Renal cortex interstitium (tissue), 11 donors: ENCODE measurements at regions not wholly inside any gene's neighbourhood (a gene's known extent, or its start where the extent isn't known, plus 50 kb on each side); places are given as distances from the start of the nearest gene placed in this dataset.

Experiments used
- DNase-seq, 11 donors: peaks; one replicate each; pipeline ENCODE4 v3.0.0-alpha.2; 2013; ENCODE audit warnings: low read depth in 9 of 11, low spot score in 4 of 11; ENCODE audit errors: extremely low read depth in 1 of 11

DNA sequence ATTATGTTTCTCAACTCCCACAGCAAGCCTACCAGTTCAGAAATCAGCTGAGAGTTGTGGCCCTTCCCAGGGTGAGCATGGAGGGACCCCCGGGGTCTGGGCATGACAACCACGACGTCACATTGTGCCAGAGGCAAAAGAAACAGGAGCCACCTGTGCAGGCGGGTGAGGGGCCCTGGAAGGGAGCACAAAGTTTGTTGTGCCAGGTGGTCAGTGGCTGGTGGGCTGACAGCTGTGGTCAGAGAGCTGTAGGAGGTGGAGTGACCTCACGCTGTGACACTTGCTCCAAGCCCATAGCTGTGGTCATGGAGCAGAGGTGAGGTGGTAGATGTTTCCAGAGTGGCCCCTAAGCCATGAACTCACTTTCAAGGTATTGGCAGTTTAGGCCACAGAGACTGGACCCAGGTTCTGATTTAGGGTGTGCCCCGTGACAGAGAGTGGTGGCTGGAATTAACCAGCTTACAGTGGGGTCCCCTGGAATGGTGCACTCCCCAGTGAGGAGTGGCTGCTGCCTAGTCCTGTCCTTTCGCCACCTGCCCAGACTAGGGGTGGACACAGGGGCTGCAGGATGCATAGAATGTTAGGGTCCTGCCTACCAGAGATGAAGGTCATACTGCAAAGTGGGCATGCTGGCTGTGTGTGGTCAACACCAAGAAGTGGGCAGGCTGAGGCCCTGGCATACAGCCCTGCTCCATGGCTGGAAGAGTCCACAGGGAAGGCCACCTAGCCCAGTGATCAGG lies 136.4 kb downstream of the GLI2 start:
- no peak for DNase-seq

DNA sequence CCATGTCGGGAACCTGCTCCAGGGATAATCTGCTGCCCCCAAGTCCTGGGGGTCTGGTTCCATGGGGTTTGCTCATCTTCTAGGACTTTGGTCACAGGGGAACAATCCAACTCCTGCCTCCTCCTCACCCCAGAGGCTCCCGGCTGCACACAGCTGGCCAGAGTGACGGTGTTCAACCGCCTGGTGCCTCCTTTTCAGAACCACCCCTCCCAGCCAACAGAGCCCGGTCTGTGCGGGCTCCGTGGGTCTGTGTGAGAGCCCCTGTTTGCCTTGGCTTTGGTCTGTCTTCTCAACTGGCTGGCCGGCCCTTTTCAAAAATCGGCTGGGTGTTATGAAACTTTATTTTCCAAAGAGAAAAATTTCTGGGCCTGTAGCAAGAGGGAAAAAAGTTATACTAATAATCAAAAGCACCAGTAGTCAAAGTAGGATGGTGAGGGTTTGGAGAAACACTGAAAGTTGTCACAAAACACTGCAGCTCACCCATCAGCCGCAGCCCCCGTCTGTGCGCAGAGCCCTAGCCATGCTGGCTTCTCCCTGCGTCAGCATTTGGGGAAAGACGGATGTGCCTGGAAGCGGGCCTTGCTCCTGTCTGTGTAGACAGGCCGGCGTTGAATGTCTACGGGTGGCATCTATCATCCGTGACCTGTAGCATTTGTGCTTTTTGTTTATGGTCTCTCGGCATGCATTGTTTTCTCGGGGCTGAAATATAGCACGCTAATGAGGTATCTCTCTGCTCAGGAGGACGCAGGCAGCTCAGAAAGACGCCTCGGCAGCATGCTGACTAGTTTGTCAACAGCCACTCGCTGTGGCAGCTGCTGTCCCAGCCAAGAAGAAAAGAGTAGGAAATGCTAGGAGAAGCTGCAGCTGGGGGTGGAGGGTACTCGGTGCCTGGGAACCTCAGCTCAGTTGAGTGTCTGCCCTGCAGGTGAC lies 138.6 kb downstream of the GLI2 start:
- no peak for DNase-seq

DNA sequence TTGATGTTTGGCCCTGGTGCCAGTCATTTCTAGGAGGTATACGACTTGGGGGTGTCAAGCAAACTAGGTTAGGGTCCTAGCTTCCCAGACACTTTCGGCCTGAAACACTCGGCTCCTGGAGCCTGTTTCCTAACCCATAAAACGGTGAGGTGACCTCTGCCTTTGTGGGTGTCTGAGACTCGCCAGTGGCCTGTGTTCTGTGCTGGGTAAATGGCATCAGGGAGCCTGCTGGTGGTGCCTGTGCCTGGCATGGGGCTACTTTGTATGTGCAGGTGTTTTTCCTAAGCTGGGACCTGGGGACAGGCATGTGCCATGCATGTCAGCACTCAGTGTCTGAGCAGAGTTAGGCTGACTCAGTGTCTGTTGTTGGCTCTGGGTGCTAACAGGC lies 139.2 kb downstream of the GLI2 start:
- DNase-seq, result no peak

DNA sequence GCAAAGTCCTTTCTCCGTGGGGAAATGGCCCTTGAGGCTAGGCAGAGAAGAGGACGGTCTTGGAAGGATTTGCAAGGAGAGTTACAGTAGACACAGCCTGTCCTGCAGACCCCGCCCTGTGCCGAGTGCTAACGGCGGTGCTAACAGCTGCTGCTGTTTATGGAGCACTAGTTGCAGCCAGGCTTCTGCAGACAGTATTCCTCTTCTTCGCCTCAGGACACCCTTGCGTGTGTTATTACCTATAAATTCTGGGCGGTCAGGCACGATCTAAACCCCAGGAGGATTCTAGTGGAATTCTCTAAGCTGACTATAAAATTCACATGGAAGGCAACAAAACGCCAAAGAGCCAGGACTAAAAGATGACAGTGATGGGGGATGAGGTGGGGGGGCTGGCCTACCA lies 139.8 kb downstream of the GLI2 start:
- no peak for DNase-seq

DNA sequence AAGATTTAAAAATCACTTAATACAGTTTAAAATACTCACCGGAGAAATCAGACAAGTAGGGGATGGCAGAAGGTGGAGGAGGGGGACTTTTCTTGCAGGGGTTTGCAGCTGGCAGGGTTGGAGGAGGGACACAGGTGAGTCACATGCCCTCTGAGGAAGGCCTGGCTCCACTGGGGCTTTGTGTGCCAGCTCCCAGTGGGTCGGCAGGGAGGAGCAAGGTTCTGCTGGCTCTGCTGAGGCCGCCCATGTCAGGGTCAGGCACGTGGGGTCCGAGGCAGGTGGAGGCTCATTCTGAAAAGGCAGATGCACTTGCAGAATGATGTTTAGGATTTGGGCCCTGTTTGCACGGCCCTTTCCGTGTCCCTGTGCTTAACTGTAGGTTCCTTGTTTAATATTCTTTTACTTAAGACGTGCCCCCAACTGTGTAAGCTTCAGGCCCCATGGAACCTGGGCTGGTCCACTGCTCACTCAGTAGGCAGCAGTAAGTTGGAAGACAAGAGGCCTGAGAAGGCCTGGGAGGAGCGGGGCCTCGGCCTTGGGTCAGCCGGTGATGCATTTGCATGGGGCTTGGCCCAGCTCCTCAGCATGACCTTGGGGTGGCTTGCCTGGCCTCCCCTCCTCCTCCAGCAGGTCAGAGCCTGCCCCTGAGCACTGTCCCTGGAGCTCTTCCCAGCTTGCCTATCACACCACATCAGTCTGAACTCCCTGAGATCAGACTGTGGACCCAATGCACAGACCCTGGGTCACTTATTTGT lies 141.0 kb downstream of the GLI2 start:
- DNase-seq, result no peak

DNA sequence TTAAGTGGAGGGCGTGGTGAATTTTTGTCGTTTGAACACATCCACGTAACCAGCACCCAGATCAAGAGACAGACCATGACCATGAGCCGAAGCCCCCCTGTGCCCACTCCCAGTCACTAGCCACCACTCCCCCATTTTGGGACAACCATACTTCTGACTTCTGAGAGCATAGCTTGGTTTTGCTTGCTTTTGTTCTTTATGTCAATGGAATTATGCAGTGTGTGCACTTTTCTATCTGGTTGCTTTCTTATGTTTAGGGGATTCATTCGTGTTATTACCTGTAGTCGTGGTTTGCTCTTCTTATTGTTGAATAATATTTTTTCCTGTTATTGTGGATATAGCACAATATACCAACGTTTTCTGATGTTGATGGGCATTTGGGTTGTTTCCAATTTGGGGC lies 141.7 kb downstream of the GLI2 start:
- no peak for DNase-seq

DNA sequence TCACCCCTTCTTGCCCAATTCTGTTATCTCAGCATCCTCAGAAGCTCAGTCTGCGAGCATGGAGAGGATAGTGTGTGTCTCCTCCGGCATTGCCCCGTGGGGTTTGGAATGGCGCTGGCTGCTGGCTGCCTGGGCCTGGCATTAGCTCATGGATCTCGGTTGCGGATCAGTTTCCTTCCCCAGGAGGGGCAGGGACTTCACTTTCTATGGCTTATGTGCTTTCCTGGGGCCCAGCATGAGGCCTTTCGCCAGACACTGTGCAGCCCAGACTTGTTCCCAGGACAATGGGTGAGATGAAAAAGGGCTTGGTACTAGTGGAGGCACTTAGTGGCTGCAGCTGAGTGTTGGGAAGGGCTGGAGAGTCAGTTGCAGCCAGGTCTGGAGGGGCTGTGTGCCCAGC lies 143.3 kb downstream of the GLI2 start:
- no peak for DNase-seq

DNA sequence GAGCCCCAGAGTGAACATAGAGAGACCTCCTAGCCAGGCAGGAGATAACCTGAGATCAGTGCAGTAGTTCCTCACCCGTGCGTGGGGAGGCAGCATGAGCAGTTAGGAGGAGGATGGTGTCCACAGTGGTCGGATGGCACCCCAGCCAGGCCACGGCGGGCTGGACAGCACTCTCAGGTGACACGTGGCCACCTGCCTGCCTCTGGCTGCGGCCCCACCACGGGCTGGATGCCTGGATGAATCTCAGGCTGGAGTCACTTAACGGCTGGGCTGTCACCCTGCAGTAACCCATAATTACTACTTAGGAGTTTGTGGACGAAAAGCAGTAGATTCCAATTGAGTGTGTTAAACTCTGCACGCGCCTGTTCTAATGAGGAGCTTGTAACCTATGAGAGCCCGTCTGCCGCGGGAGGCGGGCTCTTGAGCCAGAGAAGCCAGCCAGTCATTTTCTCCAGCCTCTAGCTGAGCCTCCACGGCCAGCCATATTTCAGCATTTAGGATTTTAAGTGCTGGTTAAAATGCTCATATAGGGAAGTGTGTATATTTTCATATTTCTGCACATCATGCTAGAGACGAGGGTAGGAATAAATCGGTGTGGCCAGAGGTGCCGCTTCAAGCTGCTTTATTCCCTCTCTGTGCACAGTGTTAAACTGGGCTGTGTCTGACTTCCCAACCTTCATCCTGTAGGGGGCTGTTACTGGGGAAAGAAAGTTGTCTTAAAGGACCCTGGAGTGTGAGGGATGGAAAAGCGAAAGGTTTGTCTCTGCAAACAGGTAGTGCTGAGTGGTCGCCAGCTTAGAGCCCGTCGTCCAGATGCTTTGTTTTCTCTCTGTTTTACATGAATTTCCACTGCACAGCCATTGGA lies 144.0 kb downstream of the GLI2 start:
- DNase-seq, result no peak

DNA sequence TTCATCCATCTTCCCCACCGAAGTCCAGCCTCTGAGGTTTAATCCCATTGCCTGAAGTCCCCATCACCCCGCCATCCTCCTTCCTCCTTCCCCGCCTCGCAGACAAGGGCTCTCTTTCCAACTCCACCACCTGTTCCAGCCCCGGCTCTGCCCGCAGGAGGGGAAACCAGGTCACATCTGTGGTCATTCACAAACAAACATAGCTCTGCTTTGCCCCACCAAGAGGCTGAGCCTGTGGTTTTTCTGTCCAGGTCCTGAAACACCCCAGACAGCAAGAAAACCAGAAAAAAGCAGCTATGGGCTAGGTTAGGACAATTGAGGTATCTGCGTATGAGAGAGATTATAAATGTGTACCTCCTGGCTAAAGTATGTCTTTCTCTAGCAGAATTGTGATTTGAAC lies 144.7 kb downstream of the GLI2 start:
- DNase-seq, result no peak

DNA sequence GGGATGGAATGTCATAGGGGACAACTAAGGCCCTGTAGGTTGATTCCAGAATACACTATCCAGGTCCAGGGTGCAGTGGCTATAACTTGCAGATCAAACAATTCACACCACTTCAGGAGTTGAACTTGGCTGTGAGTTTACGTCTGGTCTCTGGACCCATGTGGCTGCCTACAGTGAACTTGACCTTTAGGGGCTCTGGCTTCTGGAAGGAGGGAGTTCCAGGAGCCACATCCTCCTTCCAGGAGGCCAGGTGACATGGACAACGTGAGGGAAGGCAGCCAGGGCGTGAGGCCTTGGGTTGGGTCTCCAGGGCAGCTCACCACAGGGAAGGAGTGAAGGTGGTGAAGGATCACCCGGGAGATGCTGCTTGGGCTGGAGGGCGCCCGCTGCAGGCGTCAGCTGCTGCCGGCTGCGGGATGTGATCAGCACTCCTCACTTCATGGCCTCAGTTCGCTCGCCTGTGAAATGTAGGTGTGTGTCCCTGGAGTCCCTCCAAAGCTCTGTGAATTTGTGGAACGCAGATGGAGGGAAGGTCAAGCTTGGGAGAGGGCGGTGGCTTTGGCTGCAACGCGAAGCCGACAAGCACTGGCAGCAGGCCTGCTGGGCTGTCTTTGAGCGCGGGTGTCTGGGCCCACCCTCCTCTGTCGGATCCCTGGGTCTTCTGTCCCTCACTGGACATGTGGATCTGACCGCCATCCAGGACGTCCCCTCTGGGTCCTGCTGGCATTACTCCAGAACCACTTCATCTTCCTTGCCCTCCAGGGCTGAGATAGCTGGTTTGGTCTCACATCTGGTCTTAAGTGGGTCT lies 146.5 kb downstream of the GLI2 start:
- no peak for DNase-seq

DNA sequence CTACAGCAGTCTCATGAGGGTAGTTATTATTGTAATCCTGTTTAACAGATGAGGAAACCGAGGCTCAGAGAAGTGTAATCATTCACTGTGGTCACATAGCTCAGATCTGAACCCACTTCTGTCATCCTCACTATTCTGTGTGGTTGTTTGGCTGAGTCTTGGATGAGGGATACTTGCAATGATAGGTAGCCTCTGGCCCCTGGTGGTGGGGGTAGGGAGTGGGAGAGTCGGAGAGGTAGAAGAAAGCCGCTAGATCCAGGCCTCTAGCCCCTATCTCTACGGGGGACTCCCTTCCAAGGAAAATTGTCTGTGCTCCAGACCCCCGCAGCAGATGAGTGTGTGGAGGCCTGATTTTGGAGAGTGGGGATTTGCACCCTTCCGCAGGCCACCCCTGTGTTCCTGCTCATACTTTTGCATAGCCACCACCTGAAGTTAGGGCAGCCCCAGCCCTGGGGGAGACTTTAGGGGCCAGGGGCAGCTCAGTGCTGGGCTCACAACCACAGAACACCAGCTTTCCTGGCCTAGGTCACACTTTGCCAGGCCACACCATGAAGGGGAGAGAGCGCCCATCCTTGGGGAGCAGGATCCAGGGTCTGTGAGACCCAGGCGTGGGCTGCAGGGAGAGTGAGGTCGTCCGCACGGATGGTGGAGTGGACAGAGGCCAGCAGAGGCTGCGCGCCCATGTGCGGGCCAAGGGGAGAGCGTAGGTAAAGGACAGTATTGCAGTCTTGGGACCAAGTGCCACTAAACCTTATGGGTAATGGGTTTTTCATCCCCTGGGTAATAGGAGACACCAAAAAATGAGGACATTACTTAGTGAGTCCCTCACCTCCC lies 148.2 kb downstream of the GLI2 start:
- DNase-seq, result no peak

DNA sequence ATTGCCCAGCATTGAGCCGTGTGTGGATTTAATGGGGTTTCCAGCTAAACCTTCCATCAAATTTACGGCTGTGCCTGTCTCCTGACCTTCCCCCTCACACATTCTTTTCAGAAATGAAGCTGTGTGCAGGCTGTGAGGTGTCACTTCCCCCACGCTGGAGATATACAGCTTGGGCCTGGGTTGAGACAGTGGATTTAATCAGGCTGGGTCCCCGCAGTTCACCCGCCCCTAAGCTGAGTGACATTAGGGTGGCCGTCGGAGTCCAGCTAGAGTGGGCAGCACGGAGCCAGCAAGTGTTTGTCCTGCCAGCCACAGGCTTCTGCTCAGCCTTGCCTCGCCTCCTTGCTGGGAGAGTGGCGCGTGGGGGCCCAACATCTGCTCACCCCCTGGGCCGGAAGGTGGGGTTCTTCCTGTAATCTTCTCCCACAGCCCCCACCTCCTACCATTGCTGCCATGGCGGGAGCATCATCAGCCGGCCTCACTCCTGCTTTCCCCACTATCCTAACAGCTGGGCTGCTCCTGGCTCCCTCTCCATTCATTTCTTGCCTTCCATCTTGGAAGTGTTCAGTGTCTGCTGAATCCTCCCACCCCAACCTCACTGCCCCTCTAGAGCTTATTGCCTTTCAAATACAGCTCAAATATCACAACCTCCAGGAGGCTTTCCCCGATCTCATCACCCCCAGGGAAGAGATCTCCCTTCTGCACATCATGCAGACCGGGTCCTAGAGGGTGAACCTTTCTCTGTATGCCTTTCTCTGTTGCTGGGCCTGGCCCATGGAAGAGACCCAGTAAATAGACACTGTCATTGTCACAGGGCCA lies 149.0 kb downstream of the GLI2 start:
- peak in 4 of 11 donors; percentile 58 to 73 (median 72) for DNase-seq

DNA sequence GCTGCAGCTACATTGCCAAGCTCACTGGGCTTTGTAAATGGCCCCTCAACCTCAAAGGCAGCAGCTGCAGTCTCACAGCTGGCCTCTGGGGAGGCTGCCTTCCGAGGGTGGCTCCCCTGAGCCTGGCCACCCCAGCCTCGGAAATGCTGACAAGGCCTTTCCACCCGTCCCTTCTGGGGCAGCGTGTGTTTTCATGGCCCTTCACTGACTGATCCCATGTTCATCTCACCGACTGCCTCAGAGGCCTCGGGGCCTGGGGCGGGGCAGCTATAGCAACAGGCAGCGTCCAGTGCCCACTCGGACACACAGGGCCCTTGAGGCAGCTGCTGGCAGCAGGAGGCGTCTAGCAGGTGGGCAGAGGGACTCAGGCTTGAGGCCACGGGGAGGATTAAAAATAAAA lies 149.7 kb downstream of the GLI2 start:
- no peak for DNase-seq

DNA sequence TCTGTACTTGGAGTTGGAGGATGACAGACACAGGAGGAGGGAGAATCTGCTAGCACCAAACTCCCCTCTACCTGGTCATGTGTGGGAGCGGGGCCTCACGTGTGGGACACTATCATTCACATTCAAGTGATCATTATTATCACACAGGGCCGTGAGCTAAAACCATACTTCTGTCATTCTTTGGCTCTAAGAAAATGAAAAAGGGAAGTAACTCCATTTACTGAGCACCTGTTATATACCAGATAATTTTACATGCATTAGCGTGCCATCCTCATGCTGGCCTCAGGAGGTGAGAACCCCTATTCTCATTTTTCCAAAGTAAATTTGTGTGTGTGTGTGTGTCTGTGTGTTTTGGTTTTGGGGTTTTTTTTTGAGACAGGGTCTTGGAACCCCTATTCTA lies 150.1 kb downstream of the GLI2 start:
- DNase-seq, result no peak

DNA sequence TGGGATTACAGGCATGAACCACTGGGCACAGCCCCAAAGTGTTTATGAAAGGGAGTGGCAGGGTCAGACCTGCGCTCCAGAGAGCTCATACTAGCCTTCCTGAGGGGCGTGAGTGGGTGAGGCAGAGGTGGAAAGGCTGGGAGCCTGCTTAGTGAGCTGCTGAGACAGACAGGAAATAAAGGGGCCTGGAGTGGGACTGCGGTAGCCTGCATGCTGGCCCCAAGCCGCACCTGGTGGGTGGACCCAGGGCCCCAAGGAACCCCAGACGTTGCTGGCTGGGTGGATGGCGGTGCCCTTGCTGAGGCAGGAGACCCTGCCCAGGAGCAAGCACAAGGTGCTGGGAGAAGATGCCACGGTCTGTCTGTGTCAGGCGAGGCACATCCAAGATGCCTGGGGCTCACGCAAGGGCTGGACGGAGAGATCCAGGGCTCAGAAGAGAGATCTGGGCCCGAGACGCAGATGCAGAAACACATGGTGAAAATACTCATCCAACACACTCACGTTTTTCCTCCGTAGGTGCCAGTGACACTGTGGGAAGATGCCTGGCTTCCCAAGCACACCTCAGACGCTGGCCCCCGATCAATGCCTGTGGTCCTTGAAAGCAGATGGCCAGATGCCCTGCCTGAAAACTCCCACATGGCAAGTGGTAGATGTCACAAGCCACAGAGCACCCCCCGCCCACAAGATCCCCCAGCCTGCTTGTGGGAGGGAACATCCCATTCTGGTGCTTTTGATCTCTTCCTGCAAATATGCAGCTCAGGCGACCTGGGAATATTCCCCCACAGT lies 151.1 kb downstream of the GLI2 start:
- DNase-seq, result no peak

DNA sequence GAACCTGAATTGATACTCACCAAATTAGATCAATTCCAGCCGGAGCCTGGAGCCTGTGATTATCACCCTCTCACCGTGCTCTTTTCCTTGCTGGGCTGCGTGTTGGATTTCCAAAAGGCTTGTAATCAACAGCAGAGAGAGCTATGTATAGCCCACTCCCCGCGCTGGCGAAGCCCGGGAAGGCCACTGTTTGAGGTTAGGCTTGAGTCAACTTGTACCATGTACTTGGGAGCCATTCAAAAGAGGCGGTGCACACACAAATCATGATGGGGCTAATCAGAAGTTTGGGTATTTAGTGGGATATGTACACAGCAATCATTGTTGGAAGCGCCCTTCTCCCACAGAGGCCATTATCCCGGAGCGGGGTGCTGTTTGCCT lies 151.6 kb downstream of the GLI2 start:
- no peak for DNase-seq
